ENCODE measurements at regions not wholly inside any gene's neighbourhood (a gene's known extent, or its start where the extent isn't known, plus 50 kb on each side); places are given as distances from the start of the nearest gene placed in this dataset.

GRCh38 chr1:63143482-63143881 lies 178.9 kb upstream of the FOXD3 start:
- ATAC-seq (no peak), DNase-seq (ENCODE audit: missing footprints) (no peak)
- intact Hi-C loops (cut with DNase I), result no loop called here

GRCh38 chr1:63147783-63148182 lies 174.6 kb upstream of the FOXD3 start:
- ATAC-seq (no peak), DNase-seq (ENCODE audit: missing footprints) (no peak)
- intact Hi-C loops (cut with DNase I), result no loop called here

GRCh38 chr1:63148825-63149645 lies 173.3 kb upstream of the FOXD3 start:
- intact Hi-C loops (cut with DNase I), result no loop called here
- no peak for DNase-seq (ENCODE audit: missing footprints)
- ATAC-seq, result no peak

DNA sequence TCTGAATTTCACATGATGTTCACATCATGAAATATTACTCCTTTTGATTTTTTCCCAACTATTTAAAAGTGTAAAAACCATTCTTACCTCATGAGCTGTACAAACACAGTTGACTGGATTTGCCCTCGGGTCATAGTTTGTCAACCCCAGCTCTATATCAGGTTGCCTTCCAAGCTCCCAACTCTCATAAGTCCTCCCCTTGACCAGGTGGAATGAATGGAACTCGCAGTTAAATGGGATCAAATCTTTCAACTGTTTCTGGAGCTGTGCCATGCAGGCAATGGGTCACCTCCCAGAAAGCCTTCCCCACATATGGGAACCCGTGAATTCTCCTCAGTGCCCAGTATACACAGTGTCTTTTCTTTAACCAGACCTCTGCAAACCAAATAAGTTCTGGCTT lies 169.8 kb upstream of the FOXD3 start:
- intact Hi-C loops (cut with DNase I), result no loop called here
- no peak for ATAC-seq
- no peak for DNase-seq (ENCODE audit: missing footprints)

- ATAC-seq, result no peak
- DNase-seq (ENCODE audit: missing footprints), result no peak
- intact Hi-C loops (cut with DNase I), result no loop called here
These were observed 166.9 kb upstream of the FOXD3 start for GRCh38 chr1:63155437-63155836.

- DNase-seq (ENCODE audit: missing footprints), result no peak
- ATAC-seq, result no peak
- intact Hi-C loops (cut with DNase I), result no loop called here
These were observed 165.3 kb upstream of the FOXD3 start for GRCh38 chr1:63157085-63157484.

DNA sequence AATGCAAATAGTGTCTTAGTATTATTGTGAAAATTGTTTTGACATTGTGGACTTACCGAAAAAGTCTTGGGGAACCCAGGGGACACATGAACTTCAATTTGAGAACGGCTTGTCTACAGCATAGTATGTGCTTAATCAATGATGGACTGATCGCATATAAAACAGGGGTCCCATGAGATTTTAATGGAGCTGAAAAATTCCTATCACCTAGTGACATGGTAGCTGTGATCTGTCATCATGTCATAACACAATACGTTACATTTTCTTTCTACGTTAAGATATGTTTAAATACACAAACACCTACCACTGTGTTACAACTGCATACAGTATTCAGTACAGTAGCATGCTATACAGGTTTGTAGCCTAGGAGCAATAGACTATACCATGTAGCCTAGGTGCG lies 153.3 kb upstream of the FOXD3 start:
- ATAC-seq (no peak), DNase-seq (ENCODE audit: missing footprints) (no peak)
- intact Hi-C loops (cut with DNase I), result no loop called here

DNA sequence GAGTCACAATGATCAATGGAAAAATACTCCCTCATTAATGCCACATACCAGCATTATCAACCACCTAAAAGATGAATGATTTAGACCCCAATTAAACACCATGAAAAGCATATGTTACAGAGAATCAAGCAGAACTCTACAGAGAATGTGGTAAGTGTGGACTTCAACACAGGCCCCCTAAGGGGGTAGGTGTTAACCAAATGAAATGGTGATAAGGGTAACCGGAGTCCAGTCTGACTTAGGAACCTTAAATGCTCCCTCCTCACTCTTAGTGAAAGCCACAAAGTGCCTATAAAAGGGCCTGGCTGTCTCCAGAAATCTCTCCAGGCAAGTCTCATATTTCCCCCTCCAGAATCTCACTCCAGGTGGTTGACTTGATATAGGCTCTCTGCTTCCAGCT lies 149.2 kb upstream of the FOXD3 start:
- ATAC-seq (no peak), DNase-seq (ENCODE audit: missing footprints) (no peak)
- intact Hi-C loops (cut with DNase I), result no loop called here

GRCh38 chr1:63189677-63190076 lies 132.7 kb upstream of the FOXD3 start:
- DNase-seq (ENCODE audit: missing footprints) (no peak), ATAC-seq (no peak)
- intact Hi-C loops (cut with DNase I), result no loop called here

- no peak for ATAC-seq
- intact Hi-C loops (cut with DNase I), result no loop called here
- no peak for DNase-seq (ENCODE audit: missing footprints)
These were observed 132.2 kb upstream of the FOXD3 start for GRCh38 chr1:63190171-63190570.

- ATAC-seq, result no peak
- intact Hi-C loops (cut with DNase I), result no loop called here
These were observed 123.4 kb upstream of the FOXD3 start for GRCh38 chr1:63198871-63199394.

DNA sequence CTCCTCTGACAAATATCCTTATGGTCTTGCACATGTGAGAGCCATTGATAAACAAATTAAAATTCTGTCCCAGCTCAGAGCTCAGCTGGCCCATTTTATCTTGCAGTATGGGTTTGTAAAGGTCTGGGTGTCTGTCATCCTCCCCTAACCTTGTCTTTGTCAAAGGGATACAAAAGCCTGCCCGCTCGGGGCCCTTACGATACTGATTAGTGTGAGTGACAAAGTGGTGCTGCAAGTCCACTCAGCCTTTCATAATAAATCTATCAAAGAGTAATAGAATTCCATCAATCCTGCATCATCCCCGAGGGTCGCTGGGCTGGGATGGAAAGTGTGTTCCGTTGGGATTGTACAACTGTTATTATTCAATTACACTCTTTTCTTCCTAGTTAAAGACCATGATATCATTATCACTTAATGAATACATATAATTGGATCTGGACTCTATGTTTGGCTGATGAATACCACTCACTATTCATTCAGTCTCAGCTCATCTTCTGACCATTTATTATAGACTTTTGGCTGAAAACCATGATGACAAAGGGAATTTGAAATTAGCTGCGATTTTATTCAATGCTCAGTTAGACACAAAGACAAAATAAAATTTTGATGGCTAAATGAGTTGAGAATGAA lies 122.5 kb upstream of the FOXD3 start:
- intact Hi-C loops (cut with DNase I), result no loop called here
- no peak for ATAC-seq

More at GRCh38 chr1:63198871-63199394, 123.4 kb upstream of the FOXD3 start:
- DNase-seq (ENCODE audit: missing footprints), result no peak

DNA sequence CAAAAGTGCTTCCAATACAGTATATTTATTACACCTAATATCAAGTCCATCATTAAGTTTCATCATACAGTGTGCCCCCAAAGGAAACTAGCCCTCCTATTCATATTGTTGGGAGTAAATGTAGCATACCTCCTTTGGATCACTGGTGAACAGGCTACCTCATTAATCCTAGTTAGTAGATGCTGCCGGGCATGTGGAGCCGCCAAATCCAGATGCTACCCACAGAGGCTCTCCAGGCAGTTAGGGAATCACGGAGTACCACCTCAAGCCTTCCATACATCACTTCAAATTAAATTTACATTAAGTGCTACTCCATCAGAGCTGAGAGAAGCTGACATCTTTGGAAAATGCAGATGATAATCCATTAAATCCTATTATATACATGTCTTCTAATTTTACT lies 121.7 kb upstream of the FOXD3 start:
- DNase-seq (ENCODE audit: missing footprints), result no peak
- intact Hi-C loops (cut with DNase I), result no loop called here

More for the DNA sequence above, 122.5 kb upstream of the FOXD3 start:
- DNase-seq (ENCODE audit: missing footprints), result peak; percentile 42

DNA sequence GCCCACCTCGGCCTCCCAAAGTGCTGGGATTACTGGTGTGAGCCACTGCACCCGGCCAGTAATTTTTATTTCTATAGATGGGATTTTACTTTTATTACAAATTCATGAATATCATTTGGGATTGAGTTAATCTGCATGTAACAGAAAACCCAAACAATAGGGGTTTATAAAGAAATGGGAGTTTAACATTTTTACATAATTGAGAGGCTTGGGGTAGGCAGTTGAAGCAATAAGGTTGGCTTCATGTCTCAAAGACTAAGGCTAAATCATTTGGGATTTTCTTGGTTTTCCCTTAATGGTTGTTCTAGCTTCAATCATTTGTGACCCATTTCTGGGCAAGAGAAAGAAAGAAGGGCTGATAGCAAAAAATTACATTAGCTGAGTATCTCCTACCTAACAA lies 118.7 kb upstream of the FOXD3 start:
- ATAC-seq, result no peak
- intact Hi-C loops (cut with DNase I), result no loop called here
- DNase-seq (ENCODE audit: missing footprints), result no peak

More for the DNA sequence above, 121.7 kb upstream of the FOXD3 start:
- no peak for ATAC-seq

DNA sequence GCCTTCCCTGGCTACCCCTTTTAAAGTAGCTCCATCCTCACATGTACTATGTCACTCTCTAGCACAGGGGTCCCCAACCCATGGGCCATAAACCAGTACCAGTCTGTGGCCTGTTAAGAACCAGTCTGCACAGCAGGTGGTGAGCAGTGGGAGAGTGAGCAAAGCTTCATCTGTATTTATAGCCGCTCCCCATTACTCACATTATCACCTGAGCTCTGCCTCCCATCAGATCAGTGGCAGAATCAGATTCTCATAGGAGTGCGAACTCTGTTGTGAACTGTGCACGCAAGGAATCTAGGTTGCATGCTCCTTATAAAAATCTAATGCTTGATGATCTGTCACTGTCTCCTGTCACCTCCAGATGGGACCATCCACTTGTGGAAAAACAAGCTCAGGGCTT lies 116.6 kb upstream of the FOXD3 start:
- ATAC-seq (no peak), DNase-seq (ENCODE audit: missing footprints) (no peak)
- intact Hi-C loops (cut with DNase I), result no loop called here

DNA sequence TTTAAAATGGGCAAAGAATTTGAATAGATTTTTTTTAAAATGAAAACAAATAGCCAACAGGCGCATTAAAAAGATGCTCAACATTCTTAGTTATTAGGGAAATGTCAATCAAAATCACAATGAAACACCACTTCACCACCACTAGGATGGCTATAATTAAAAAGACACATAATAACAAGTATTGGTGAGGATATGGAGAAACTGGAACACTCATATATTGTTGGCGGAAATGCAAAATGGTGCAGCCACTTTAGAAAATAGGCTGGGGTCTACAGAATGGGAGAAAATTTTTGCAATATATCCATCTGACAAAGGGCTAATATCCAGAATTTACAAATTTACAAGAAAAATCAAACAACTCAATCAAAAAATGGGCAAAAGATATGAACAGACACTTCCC lies 107.8 kb upstream of the FOXD3 start:
- no peak for DNase-seq (ENCODE audit: missing footprints)
- intact Hi-C loops (cut with DNase I), result no loop called here
- no peak for ATAC-seq

- intact Hi-C loops (cut with DNase I), result no loop called here
- DNase-seq (ENCODE audit: missing footprints) (no peak), ATAC-seq (no peak)
These were observed 98.9 kb upstream of the FOXD3 start for GRCh38 chr1:63223426-63223825.

- ATAC-seq, result no peak
- intact Hi-C loops (cut with DNase I), result no loop called here
These were observed 91.6 kb upstream of the FOXD3 start for GRCh38 chr1:63230722-63231121.

DNA sequence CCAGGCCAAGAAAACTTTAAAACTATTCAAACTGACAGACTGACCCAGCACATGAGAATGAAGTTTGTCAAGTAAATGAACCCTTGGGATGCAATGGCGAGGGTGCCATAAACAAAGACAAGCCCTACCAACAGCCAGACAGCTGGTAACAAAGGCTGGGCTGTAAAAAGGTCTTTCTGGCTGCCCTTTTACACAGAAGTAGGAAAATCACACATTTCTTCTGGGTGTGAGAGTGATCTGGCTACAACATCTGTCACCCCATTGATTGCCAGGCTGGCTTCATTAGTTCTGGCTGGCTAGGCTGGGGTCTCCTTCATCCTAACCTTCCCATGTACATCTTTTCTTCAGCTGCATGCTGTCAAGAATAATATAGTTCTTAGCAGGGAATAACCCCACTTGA lies 83.6 kb upstream of the FOXD3 start:
- intact Hi-C loops (cut with DNase I), result no loop called here
- ATAC-seq, result no peak
- DNase-seq (ENCODE audit: missing footprints), result no peak

More at GRCh38 chr1:63230722-63231121, 91.6 kb upstream of the FOXD3 start:
- no peak for DNase-seq (ENCODE audit: missing footprints)

DNA sequence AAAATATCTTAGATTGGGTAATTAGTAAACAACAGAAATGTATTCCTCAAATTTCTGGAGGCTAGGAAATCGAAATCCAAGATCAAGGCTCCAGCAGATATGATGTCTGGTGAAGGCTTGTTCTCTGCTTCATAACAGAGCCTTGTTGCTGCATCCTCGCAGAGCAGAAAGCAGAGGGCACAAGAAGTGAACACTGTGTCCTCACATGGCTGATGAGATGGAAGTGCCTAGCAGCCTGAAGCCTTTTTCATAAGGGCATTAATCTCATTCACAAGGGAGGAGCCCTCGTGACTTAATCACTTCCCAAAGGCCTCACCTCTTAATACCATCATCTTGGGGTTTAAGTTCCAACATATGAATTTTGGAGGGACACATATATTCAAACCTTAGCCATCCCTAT lies 77.2 kb upstream of the FOXD3 start:
- intact Hi-C loops (cut with DNase I), result no loop called here

More for the DNA sequence above, 77.2 kb upstream of the FOXD3 start:
- DNase-seq (ENCODE audit: missing footprints), result no peak
- no peak for ATAC-seq
